ENCODE measurements at regions not wholly inside any gene's neighbourhood (a gene's known extent, or its start where the extent isn't known, plus 50 kb on each side); places are given as distances from the start of the nearest gene placed in this dataset.

DNA sequence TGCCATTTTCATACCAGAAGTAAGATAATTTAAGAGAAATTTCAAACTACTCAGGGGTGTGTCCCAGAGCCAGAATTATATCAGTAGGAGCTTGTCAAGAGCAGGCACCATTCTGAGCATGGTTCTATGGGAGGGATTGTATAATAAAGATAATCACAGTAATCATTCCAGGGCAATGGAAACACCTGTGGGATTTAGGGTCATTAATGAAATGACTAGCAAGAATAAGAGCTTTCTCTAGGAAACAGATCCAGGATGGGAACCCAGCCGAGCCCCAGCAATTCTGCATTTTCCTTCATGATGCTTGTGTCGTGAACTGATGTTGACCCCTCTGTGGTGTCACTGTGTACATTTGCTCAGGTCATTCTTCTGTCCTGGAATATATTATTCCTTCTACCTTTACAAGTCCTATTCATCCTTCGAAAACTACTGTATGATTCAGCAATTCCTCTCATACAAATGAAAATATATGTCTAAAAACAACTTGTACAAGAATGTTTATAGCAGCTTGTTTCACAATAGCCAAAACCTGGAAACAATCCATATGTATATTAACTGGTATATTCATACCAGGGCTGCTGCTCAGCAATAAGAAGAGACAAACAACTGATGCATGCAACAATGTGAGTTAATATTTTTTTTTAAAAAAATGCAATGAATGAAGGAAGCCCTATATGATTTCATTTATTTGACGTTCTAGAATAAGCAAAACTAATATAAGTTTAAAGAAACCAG, 687.8 kb upstream of the KLHL29 start:
- no peak for DNase-seq

- DNase-seq: no peak
Observed at GRCh38 chr2:22701561-22702160, 683.3 kb upstream of the KLHL29 start.

GRCh38 chr2:22703286-22703920, 681.6 kb upstream of the KLHL29 start:
- DNase-seq: no peak

- DNase-seq: no peak
Observed at GRCh38 chr2:22719396-22719795, 665.6 kb upstream of the KLHL29 start.

DNA sequence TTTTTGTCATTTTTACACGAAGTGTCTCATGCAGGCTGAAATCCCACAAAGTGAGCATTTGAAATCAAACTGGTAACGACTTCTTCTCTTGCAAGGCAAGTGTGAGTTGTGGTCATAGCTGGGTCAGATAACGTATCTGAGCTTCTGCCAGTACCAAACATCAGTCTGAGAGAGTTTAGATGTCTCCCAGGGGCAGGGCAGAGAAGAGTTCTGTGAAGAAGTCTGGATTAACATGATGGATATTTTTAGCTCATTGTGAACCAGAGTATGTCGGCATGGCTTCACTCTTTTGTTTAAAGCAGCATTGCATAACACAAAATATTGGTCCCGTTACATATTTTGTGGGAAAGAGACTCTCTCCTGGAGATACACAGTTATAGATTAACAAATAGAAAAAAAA, 655.5 kb upstream of the KLHL29 start:
- no peak for DNase-seq

GRCh38 chr2:22734373-22735045, 650.5 kb upstream of the KLHL29 start:
- DNase-seq: no peak

DNA sequence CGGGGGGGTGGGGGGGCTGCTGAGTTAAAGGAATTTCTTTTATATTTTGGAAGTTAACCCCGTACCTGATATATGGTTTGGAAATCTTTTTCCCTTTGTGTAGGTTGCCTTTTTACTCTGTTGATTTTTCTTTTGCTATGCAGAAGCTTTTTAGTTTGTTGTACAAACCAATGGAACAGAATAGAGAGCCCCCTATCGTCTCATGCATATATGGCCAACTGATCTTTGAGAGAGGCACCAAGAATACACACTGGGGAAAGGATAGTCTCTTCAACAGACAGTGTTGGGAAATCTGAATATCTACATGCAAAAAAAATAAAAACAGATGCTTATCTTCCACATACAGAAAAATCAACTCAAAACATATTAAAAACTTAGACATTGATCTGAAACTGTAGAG, 647.8 kb upstream of the KLHL29 start:
- no peak for DNase-seq

- DNase-seq: no peak
Observed at GRCh38 chr2:22741216-22741615, 643.8 kb upstream of the KLHL29 start.

DNA sequence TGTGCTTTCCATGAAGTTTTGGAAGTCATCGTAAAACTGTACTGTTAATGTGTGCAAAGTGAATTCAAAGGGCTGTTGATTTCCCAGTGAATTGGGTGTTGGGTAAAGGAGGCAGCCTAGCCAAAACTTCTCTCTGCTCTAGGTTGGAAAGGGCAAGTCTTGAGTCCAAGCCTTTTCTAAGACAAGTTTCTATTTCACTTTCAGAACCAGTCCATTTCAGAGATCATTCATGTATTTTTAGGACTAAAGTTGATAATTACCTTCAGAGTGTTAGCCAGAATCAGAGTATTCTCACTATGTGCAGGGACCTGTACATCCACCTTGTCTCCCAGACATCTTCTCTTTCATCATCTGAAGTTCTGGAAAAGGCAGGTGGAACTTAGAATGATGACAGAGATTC, 636.1 kb upstream of the KLHL29 start:
- no peak for DNase-seq

DNA sequence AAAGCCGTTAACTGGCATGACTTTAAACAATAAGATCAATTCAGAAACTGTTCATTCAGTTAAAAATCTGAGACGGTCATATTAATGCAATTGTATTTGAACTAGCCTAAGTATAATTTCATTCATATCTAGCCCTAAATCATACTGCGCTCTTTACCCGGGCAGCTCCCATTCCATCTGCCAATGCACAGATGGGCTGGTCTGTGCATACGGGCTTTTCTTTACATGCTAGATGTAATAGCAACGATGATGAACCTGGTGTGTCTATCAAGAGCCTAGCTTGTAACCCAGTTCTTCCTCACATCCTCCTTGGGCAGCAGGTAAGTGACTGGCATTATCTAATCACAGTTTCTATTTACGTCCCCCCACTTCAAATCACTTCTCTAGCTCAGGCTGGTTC, 631.5 kb upstream of the KLHL29 start:
- no peak for DNase-seq

DNA sequence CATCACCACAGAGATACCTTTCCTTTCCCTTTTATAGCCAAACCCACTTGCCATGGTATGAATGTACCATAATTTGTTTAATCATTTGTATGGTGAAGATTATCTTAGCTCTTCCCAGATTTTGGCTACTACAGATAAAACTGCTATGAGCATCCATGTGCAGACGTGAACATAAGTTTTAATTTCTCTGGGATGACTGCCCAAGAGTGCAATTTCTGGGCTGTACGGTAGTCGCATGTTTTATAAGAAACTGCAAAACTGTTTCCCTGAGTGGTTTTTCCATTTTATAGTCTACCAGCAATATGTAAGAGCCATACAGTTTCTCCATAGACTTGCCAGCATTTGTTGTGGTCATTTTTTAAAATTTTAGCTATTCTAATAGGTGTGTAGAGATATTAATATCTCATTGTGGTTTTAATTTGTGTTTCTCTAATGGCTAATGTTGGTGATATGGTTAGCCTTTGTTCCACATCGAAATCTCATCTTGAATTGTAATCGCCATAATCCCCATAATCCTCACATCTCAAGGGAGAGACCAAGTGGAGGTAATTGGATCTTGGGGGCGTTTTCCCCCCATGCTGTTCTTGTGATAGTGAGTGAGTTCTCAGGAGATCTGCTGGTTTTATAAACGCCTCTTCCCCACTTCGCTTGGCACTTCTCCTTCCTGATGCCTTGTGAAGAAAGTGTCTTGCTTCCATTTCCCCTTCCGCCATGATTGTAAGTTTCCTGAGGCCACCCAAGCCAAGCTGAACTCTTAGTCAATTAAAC, 628.5 kb upstream of the KLHL29 start:
- no peak for DNase-seq

DNA sequence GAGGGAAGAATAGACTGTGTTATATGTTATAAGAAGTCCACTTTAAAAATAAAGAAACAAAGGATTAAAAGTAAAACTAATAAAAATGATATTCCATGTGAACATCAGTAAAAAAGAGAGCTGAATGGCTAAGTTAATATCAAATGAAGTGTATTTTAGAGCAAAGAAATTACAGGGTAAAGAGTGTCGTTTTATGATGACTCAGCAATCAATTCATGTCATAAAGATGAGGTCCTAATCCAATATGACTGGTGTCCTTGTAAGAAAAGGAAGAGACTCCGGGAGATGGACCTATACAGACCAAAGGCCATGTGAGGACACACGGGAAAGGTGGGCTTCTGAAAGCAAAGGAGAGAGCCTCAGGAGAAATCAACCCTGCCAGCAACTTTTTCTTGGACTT, 615.5 kb upstream of the KLHL29 start:
- no peak for DNase-seq

DNA sequence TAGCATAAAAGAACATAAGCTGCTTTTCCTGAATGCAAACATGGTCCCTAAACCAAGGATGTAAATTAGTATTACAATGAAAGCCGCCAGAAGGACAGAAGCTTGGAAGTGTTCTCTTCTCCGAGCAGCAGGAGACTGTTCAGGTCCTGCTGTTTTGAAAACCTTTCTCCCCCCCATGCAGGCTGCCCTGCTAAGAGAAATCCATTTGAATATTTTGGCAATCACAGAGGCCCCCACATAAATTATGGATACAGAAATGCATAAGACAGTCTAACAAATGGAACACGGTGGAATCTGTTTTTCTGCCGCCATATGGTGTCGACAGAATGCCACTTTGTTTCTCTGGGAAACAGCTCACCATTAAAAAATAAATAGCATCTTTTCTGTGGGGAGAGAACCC, 600.4 kb upstream of the KLHL29 start:
- no peak for DNase-seq

DNA sequence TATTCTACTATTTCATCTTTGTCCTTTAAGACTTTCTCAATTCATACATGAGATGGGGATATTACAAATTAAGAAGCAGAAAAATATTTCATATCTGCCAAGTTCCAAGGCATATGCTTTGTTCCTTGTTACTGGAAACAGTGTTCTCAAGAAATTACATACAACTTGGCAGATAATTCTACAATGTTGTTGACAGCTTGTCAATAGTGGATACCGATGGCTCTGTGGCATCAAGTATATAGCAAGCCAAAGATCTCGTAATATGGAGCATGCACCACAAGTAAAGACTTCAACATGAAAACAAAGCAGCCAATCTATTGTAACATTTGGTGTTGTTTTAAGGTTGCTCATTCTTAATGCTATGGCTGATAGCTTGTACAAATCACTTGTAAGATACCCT, 598.2 kb upstream of the KLHL29 start:
- no peak for DNase-seq

DNA sequence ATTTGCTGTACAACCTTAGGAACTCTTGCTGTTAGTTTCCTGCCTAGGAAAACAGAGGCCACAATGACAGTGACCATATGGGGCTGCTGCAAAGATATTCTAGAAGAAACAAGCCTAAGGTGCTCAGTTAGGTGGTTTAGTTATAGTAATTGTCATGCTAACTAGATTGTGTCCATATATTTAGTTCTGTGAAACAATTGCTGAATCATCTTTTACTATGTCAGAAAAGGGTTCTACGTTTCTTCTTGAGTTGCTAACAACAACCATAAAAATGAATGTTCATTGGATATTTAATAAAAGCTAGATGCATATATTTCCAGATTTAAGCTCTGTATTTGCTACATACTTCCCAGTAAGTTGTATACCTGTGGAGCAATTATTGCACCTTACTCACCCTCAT, 597.2 kb upstream of the KLHL29 start:
- no peak for DNase-seq

DNA sequence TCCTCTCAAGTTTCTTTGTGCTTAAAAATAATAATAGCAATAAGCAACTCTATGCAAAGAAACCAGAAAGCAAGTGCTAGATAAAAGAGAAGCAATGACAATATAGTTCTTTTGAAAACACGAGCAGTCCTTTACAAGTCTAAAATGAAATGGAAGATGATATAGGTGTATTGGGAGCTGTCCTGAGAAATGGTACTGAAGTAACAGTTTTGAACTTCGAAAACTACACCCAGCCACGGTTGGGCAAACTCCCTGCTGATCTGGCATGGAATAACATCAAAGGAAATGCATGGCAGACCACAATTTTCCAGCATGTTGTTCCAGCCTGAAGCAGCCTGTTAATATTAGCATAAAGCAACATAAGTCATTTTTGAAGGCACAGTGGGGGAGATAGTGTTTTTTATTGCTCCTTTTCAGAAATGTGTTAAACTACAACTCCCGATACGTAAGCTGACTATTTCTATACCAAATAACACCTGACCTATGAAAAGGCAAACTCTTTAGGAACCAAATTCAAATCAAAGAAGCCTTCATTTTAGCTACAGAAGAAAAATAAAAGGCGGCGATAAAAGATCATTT, 596.1 kb upstream of the KLHL29 start:
- no peak for DNase-seq

GRCh38 chr2:22795287-22795866, 589.6 kb upstream of the KLHL29 start:
- no peak for DNase-seq

GRCh38 chr2:22798386-22798785, 586.6 kb upstream of the KLHL29 start:
- no peak for DNase-seq

DNA sequence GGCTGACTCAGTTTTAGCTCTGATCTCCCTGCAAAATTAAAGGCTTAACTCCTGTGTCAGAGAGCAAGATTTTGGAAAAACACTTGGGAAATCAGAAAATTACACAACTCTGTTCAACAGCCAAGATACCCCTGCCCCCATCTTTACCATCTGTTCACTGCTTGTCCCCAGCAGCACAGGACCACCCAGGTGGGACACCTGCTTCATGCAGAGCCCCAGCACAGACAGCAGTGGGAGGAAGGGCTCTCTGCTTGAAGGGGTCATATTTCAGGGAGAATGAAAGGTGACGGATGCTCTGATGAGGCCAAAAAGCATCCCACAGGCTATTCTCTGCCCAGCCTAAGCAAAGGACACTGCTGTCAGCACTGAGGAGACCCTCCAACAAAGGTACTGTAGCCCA, 584.6 kb upstream of the KLHL29 start:
- DNase-seq: no peak

DNA sequence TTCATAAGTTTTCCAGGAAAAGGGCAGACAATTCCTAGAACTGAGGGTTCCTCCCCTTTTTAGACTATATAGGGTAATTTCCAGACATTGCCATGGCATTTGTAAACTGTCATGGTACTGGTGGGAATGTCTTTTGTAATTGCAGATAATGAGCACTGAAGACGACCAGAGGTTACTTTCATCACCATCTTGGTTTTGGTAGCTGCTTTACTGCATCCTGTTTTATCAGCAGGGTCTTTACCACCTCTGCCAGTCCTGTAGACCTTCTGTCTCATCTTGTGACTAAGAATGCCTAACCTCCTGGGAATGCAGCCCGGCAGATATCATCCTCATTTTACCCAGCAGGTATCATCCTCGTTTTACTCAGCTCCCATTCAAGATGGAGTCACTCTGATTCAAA, 583.9 kb upstream of the KLHL29 start:
- no peak for DNase-seq

GRCh38 chr2:22801970-22802369, 583.0 kb upstream of the KLHL29 start:
- no peak for DNase-seq

- DNase-seq: no peak
Observed at GRCh38 chr2:22807872-22808271, 577.1 kb upstream of the KLHL29 start.
